GM19238 (cell line): ENCODE measurements at regions not wholly inside any gene's neighbourhood (a gene's known extent, or its start where the extent isn't known, plus 50 kb on each side); places are given as distances from the start of the nearest gene placed in this dataset.
A peak's percentile ranks its signal among the peaks of the same experiment; 100 is the strongest.
"Not testable (repeated sequence)": the region's sequence is repeated elsewhere in the genome, so short reads cannot be mapped to it uniquely, and the experiment has no call there.

Source experiments
- DNase-seq: peaks from one replicate; pipeline ENCODE4 v3.0.0; 2011; ENCODE audit warnings: low spot score; ENCODE audit not compliant: insufficient read length

DNA sequence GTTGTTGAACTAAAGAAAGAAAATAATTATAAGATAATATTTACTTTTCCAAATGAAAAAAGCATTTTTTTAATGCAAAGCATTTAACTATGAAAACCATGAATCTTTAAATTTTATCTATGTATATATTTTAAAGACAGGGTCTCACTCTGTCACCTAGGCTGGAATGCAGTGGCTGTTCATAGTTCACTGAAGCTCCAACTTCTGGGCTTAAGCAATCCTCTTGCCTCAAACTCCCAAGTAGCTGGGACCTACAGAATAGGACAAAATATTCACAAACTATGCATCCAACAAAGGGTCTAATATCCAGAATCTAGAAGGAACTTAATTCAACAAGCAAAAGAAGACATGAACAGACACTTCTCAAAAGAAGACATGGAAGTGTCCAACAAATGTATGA is 55.9 kb upstream of the ALB start:
- no peak for DNase-seq

DNA sequence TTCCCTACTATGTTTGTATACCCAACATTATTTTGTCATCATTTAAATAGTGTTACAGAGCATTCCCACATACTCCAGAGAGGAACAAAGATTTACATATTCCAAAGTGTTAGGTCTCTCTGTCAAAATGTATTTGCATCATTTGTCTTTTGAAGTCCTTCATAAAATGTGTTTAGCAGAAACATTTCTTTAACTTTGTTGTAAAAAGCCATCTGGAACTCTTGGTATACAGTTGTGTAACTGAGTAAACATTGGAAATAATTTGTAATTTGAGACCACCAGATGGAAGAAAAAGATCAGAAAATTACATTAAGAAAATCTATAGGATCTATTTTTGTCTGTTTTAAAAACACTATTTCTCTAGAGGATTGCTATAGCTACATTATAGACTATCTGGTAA is 56.6 kb upstream of the ALB start:
- DNase-seq, result no peak

DNA sequence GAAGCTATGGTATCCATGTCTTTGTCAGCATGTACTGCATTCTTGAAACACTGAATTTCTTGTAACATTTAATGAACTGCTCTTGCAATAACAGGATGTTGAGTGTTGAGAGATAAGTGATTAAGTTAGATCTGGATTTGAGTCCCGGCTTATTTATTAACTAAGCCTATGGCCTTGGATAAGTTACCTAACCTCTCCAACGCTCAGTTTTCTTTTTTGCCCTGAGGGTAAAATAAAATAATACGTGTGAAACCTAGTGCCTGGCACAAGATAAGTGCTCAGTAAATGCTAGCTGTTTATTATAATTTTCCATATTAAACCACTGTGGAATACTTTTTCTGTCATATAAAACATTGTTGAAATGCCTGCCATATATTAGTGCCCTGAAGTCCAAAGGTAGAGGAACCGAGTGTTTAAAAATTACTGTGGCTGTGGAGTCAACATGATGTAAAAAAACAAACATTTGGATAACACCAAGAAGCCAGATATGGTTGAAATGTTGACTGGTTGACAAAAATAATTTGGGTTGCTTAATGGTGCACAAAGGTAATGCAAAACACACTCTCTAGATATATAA is 58.6 kb upstream of the ALB start:
- DNase-seq, result no peak

DNA sequence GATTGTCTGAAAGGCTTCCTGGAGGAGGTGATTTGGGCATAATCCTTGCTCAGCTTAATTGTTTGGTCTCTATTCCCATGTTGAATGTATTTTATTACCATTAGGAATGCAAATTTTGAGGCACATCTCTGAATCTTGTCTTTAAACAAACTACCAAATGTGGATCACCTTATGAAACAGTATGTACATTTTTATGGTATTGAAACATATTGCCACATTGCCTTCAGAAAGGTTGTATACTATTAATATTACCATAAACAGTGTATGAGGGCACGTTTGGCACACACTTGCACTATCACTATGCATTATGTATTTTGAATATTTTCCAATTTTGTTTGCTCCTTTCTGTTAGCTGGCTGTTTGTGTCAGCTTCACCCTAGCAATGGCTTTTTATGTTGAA is 60.0 kb upstream of the ALB start:
- DNase-seq, result no peak

DNA sequence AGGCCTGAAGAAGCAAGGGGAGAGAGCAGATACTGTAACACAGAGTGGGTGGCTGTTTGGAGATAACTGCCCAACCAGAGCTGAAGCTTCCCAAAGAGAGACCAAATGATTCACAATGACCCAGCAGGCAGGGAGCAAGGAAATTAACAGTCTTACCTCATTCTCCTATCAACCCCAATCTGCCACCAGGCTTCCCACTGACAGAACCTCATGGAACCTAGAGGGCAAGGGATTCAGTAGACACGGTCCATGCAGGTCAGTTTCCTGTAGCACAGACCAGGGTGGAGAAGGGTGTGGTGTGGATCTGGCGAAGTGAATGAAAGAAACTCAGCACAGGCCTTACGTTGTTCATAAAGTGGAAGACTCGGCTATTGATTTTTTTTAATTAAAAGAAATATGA is 60.7 kb upstream of the ALB start:
- DNase-seq, result no peak

DNA sequence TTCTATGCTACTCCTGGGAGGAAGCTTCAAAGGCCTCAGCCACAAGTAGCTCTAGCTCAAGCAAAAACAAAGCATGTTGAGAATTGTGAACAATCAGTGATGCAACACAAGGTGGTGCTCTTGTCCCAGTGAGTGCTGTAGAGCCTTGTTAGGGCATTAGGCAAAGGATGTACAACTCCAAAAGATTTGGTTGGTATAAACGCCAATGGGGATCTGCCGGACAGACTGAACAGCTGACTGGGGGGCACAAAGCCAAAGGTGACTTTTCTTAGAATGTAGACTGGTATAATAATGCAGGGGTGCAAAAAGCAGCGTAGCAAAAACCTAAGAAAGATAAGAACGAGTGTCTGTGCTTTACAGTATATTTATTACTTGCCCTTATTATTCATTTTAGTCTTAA is 62.6 kb upstream of the ALB start:
- peak; percentile 6 for DNase-seq

DNA sequence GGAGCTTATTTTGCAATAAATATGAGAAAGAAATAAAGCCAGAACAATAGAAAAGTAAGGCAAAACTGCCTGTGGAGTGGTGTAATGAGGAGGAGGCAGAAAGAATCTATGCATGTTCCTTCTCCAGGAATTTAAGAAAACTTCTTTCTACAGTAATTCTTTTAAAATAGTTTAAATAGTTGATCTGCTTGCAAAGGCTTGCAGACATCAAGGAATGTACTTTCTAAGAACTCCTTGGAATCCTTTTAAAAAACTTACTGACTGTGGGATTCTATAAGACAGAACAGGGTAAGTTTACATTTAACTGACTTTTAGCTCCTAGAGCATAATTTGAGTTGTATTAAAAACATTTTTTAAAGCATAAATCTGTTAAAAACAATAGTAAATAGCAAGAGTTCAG is 63.2 kb upstream of the ALB start:
- no peak for DNase-seq

DNA sequence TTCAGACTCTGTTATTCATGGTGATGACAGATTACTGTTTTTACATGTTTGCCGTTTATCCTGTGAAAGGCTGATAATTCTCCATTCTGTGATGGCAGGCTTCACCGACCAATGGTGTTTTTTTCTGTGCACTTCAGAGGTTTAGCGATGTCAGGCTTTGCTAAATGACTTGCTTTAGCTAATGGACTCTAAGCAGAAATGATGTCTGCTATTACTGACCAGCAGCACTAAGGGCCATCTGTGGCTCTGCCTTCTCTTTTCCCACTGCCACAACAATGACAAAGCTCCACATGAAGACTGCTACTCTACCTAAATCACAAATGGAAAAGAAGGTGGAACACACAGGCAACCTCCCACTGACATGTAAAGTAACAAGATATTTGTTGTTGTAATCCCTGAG is 68.4 kb upstream of the ALB start:
- DNase-seq, result no peak

DNA sequence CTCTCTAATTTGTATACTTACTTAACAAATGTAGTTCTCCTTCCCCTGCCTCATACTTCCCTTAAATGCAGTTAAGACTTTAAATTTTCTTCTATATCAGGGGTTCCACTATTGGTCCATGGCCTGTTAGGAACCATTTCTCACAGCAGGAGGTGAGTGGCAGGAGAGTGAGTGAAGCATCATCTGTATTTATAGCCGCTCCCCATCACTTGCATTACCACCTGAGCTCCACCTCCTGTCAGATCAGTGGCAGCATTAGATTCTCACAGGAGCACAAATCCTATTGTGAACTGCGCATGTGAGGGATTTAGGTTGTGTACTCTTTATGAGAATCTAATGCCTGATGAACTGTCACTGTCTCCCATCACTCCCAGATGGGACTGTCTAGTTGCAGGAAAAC is 72.1 kb upstream of the ALB start:
- DNase-seq, result not testable (repeated sequence)

DNA sequence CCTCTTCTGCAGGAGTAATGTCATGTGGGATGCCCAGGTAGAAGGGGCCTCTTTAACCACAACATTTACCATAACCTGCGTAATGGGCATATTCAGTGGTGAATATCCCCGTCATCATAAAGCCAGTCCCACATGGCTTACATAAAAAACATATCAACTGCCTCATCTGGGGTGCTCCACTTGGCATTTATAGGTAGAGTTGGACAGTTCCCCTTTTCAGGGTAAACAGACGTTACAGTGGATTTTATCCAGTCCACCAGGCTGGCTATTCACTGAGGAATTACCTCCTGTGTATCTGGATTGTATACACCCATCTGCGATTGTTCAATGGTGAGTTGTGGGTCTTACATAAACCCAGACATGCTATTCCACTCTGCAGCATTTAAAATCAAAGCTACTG is 70.7 kb upstream of the ANKRD17 start:
- no peak for DNase-seq

DNA sequence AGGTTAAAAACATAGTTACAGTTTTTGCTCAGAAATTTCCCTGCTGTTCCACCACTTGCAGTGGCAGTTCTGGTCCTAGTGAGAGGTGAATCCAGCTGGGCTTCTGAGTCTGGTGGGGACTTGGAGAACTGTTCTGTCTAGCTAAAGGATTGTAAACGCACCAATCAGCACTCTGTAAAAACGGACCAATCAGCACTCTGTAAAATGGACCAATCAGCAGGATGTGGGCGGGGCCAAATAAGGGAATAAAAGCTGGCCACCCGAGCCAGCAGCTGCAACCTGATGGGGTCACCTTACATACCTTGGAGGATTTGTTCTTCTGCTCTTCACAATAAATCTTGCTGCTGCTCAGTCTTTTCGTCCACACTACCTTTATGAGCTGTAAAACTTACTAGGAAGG is 67.2 kb upstream of the ANKRD17 start:
- DNase-seq, result not testable (repeated sequence)

DNA sequence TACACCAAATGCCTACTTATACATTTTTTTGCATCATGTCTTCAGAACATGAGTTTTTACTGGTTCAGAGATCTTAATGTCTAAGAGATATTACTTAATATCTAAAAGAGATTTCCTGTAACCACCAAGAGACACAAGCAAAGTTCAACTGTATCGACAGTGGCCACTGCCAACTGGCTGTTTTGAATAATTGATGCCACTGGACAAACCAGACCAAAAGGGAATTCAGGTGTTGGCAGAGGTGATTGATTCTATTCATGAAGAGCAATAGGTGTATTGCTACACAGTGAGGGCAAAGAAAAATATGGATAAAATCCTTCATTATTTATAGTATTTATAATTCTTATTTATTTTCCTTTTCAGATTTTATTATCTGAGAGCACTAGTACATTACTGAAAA is 58.5 kb upstream of the ANKRD17 start:
- DNase-seq, result no peak

DNA sequence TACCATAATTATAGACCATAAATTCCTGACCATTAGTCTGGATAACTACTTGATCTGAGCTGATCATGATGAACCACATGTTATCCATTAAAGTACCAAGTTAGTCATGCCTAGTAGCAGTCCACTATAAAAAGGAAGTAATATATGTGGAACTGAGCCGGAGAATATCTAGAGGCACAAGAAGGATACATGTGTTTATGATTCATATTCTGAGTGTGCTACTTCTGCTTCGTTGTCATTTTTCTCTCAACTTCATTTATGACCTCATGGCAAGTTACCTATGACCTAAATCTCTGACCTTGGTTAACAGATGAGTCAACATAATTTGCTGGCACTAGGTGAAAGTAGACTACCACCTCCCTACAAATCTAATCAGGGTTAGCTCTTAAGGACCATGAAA is 56.5 kb upstream of the ANKRD17 start:
- DNase-seq, result no peak

DNA sequence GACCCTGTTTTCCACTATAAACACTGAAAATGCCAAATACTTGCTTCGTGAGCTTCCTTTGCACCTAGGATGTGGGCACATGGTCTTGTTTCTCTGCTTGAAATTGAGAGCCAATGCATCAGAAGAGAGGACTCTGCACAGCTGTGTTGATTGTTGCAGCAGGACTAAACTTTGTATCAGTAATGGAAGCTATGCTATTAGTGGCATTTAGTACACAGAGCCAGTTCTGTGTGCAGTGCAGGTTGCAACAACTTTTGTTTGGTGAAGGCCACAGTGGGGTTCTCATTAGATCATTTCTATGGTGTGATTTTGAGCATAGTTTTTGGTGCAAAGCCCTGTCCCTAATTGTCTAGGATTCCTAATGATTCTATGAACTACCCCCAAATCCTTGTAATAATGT is 54.4 kb upstream of the ANKRD17 start:
- no peak for DNase-seq

DNA sequence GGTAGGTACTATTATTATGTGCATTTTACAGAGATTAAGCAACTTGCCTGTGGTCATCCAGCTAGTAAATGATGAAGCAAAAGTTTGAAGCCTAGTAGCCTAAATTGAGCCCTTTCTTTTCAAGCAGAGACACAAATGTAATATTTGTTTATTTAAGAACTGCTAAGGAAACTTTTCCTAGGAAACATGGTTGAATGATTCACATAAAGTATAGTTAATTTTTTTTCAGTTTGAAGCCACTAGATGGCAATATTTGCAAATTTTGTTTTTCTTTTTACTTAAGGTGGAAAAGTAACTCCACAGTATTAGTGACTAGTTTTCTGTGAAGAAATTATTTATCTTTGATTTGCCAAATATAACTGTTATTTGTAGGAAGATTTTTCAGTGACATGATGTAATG is 52.8 kb upstream of the ANKRD17 start:
- no peak for DNase-seq

DNA sequence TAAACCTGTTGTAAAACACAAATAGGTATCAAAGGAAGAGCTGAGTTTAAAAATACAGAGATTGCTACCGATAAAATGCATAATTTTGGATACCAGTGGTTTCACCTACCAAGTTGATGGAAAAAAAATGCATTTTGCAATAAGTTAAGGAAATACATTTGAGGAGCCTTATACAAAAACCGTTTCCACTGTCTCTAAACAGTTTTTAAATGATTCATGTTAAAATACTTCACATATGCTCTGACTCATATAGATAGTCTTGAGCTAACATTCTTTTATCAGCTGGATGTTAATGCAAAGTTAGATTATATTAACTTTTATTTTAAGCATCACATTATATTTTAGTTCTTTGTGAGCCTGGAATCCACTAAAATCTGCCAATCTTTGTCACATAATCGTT is 50.6 kb upstream of the ANKRD17 start:
- DNase-seq, result no peak
